ENCODE measurements at regions not wholly inside any gene's neighbourhood (a gene's known extent, or its start where the extent isn't known, plus 50 kb on each side); places are given as distances from the start of the nearest gene placed in this dataset.

- Histone ChIP-seq H3K4me1 (ENCODE audit: insufficient read depth, low read length) (no peaks in the 10 kb centered on the region), H3K4me3 (replicated peaks in 1 of 3; ENCODE audit: insufficient read depth in 1 of 3, low read depth in 2 of 3, low read length in 3 of 3) (no peak overlapping the region), H3K4me2 (ENCODE audit: low read depth, low read length) (no peak overlapping the region), H3K27ac (ENCODE audit: extremely low read length, insufficient read depth, low read length) (no peak overlapping the region), H3K36me3 (replicated peaks in 1 of 2; ENCODE audit: control insufficient read depth in 1 of 2, insufficient read depth in 2 of 2, low read length in 2 of 2) (no peaks in the 10 kb centered on the region), H2AFZ (ENCODE audit: low read length) (no peak overlapping the region), H3K79me2 (ENCODE audit: insufficient read depth, low read length) (no peaks in the 10 kb centered on the region), H4K20me1 (ENCODE audit: insufficient read depth, low read length) (no peaks in the 10 kb centered on the region), H3K9ac (ENCODE audit: insufficient read depth, low read depth, low read length) (no peak overlapping the region), H3K9me3 (ENCODE audit: low read length) (no peaks in the 10 kb centered on the region), H3K27me3 (ENCODE audit: control insufficient read depth in 1 of 2, insufficient read depth in 2 of 2, low read length in 2 of 2) (peaks cover 0 to 2% of the 10 kb centered on the region in 2 experiments; a peak in 3 of 5 replicates)
- no peak for FAIRE-seq
- TF ChIP-seq USF2 (IDR thresholded peaks at IDR 0.05; ENCODE audit: low read depth, low read length) (no peak), USF2 (CRISPR knock-in tag; IDR thresholded peaks at IDR 0.05; ENCODE audit: borderline replicate concordance) (no peak), ZNF234 (CRISPR knock-in tag; conservative IDR thresholded peaks at IDR 0.05) (no peak), SATB2 (CRISPR knock-in tag; IDR thresholded peaks at IDR 0.05) (no peak)
- TF ChIP-seq, protein P1, sequence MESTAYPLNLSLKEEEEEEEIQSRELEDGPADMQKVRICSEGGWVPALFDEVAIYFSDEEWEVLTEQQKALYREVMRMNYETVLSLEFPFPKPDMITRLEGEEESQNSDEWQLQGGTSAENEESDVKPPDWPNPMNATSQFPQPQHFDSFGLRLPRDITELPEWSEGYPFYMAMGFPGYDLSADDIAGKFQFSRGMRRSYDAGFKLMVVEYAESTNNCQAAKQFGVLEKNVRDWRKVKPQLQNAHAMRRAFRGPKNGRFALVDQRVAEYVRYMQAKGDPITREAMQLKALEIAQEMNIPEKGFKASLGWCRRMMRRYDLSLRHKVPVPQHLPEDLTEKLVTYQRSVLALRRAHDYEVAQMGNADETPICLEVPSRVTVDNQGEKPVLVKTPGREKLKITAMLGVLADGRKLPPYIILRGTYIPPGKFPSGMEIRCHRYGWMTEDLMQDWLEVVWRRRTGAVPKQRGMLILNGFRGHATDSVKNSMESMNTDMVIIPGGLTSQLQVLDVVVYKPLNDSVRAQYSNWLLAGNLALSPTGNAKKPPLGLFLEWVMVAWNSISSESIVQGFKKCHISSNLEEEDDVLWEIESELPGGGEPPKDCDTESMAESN (CRISPR knock-in tag; conservative IDR thresholded peaks at IDR 0.05) = no peak
- DNase-seq (ENCODE audit: low spot score) = no peak
- ATAC-seq = no peak
- BruUV-seq (replicated peaks) = no TSS peak
- intact Hi-C loops (cut with micrococcal nuclease; ENCODE audit: unreplicated experiment) (no loop called here), in situ Hi-C loops (cut with HindIII; ENCODE audit: extremely low pct_ligation_motif_present, low pct_unique_long_range_greater_than_20kb) (no loop called here)
- CTCF ChIA-PET (ENCODE audit: low intra/inter-chr PET ratio, low total read pairs) = no interaction called here
- 73% methylated on average over 3 of the region's 3 CpGs for WGBS (ENCODE audit: low lambda C conversion rate)
- POLR2A ChIA-PET = no interaction called here
Observed at GRCh38 chr11:134596404-134596803, 184.4 kb upstream of the B3GAT1 start.
